ENCODE measurements at regions not wholly inside any gene's neighbourhood (a gene's known extent, or its start where the extent isn't known, plus 50 kb on each side); places are given as distances from the start of the nearest gene placed in this dataset.

DNA sequence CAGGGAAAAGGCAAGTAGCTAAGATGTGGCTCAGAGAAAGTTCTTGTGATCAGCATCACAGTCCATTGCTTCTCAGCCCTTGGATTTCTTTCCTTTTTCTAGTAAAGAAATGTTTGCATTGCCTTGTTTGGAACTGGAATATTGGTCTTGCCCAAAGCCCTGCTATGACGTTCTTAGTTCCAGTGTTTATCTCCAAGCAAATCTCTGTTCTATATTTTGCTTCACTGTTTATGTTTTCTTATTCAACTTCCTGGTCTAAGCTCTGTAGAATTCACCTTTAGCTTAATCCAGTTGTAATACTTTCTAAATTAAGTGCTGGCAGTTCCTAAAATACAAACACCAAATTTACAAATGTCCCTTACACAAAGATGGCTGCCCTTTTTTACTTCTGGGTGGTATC lies 88.7 kb upstream of the ZNF438 start:
- Histone ChIP-seq H3K27ac (no peak overlapping the region), H3K27me3 (no peaks in the 10 kb centered on the region), H3K36me3 (no peaks in the 10 kb centered on the region), H3K4me3 (no peak overlapping the region), H3K4me1 (ENCODE audit: insufficient read depth) (peaks cover 3% of the 10 kb centered on the region), H3K9me3 (no peaks in the 10 kb centered on the region)
- TF ChIP-seq, protein P1, sequence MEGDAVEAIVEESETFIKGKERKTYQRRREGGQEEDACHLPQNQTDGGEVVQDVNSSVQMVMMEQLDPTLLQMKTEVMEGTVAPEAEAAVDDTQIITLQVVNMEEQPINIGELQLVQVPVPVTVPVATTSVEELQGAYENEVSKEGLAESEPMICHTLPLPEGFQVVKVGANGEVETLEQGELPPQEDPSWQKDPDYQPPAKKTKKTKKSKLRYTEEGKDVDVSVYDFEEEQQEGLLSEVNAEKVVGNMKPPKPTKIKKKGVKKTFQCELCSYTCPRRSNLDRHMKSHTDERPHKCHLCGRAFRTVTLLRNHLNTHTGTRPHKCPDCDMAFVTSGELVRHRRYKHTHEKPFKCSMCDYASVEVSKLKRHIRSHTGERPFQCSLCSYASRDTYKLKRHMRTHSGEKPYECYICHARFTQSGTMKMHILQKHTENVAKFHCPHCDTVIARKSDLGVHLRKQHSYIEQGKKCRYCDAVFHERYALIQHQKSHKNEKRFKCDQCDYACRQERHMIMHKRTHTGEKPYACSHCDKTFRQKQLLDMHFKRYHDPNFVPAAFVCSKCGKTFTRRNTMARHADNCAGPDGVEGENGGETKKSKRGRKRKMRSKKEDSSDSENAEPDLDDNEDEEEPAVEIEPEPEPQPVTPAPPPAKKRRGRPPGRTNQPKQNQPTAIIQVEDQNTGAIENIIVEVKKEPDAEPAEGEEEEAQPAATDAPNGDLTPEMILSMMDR (IDR thresholded peaks at IDR 0.05): no peak
- TF ChIP-seq EP300 (IDR thresholded peaks at IDR 0.05): no peak
- TF ChIP-seq POLR2A (IDR thresholded peaks at IDR 0.05): no peak
- WGBS, 3 donors: 56 to 61% (median 59%) methylated on average over 1 of the region's 1 CpG
- no peak for DNase-seq
- intact Hi-C loops (cut with DNase I): no loop called here

DNA sequence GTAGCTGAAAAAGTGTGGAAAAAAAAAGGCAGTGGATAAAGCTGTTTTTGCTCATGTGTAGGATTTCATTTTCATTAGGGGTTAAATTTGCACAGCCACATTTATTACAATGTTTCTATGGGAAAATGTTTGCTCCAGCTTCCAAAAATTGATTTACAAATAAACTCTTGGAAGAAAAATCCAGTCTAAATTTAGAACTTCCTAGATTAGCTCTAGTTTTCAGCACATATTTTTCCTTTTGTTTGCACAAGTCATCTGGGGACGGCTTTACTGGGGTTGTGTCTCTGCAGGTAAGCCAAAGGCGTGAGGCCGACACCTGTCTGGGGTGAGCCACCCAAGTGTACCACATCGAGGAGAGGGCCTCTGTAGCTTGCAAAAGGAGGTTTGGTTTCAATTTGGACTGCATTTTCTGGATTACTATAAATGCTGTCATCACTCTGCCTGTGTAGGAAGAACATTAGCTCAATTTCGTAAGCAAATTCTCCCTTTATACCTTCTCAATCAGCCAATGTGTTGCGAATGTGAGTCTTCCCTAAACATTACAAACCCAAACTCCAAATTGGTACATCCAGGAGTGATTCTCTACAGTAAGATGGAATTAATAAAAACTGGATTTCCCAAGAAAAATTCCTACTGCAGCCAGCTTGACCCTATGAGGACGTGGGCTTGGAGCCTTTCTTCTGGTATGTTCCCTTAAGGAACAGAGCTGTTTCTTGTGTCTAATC lies 89.5 kb upstream of the ZNF438 start:
- intact Hi-C loops (cut with DNase I): no loop called here
- no peak for DNase-seq
- Histone ChIP-seq H3K4me1 (ENCODE audit: insufficient read depth) (peaks cover 3% of the 10 kb centered on the region), H3K36me3 (no peaks in the 10 kb centered on the region), H3K4me3 (no peak overlapping the region), H3K27ac (no peak overlapping the region), H3K9me3 (no peaks in the 10 kb centered on the region), H3K27me3 (no peaks in the 10 kb centered on the region)
- 46 to 68% (median 52%) methylated on average over 7 of the region's 7 CpGs for WGBS, 3 donors
- no peak for TF ChIP-seq EP300 (IDR thresholded peaks at IDR 0.05)
- TF ChIP-seq POLR2A (IDR thresholded peaks at IDR 0.05): no peak
- TF ChIP-seq, protein P1 (IDR thresholded peaks at IDR 0.05): no peak

DNA sequence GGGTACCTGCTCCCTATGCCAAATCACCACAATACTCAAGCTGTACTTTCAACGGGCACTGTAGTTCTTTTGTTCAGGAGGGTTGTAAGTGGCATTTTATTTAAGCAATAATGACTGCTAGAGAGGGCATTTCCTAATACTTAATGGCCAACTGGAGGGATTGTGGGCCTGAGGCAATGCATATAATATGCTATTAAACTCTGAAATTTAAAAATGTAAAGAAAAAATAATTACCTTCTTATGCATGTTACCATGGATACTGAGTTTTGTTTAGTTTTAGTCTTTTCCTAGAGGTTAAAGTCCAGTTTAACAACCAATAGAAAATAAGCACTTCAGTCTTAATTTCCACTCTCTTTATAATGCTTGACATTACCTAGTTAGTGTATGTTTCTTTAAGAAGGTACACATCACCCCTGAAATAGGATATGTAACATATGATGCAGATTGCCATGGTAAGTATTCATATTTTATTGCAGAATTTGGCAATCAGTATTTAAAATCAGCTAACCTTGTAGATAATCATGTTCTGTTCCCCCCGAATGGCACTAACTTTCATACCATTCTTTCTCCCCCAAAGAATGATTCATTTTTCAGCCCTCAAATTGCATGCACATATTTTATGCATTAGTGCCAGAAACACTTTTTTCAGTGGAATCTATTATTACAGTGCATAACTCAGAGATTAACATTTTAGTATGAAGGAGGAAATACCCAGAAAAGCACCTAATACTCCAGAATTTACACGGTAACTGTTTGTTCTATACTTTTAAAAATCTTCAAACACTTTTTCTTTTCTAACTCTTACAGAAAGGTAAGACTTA lies 90.3 kb upstream of the ZNF438 start:
- Histone ChIP-seq H3K4me1 (ENCODE audit: insufficient read depth) (peaks cover 3% of the 10 kb centered on the region), H3K27ac (no peak overlapping the region), H3K27me3 (no peaks in the 10 kb centered on the region), H3K4me3 (no peak overlapping the region), H3K9me3 (no peaks in the 10 kb centered on the region), H3K36me3 (no peaks in the 10 kb centered on the region)
- no peak for DNase-seq
- intact Hi-C loops (cut with DNase I): no loop called here
- TF ChIP-seq, protein P1 (IDR thresholded peaks at IDR 0.05): no peak
- no peak for TF ChIP-seq POLR2A (IDR thresholded peaks at IDR 0.05)
- TF ChIP-seq EP300 (IDR thresholded peaks at IDR 0.05): no peak
- WGBS, 3 donors: 72 to 81% (median 81%) methylated on average over 3 of the region's 3 CpGs

DNA sequence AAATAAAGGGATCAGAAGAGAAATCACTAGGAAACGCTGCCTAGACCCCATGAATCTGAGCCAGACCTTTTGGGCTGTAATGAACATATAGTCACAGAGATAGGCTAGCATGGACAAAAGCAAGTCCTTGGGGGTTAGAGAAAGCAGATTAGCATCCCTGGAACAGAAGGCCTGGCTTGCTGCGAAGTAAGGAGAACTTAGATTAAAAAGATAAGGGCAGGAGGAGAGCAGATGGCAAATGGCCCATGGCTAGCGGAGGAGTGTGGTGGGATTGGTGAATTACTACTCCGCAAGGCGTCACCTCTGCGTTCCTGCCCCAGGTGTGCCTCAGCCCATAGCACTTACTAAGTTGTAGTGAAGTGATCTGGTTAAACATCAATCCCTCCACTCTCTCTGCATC lies 92.3 kb upstream of the ZNF438 start:
- Histone ChIP-seq H3K4me3 (no peak overlapping the region), H3K36me3 (no peaks in the 10 kb centered on the region), H3K9me3 (no peaks in the 10 kb centered on the region), H3K27me3 (no peaks in the 10 kb centered on the region), H3K4me1 (ENCODE audit: insufficient read depth) (peaks cover 3% of the 10 kb centered on the region), H3K27ac (no peak overlapping the region)
- WGBS, 3 donors: 95 to 97% (median 96%) methylated on average over 6 of the region's 6 CpGs
- TF ChIP-seq POLR2A (IDR thresholded peaks at IDR 0.05) (no peak), EP300 (IDR thresholded peaks at IDR 0.05) (no peak)
- TF ChIP-seq, protein P1 (IDR thresholded peaks at IDR 0.05): no peak
- DNase-seq: no peak
- intact Hi-C loops (cut with DNase I): no loop called here

All from ovary (tissue), 7 donors.